PFSK-1 (cell line): ENCODE measurements at regions not wholly inside any gene's neighbourhood (a gene's known extent, or its start where the extent isn't known, plus 50 kb on each side); places are given as distances from the start of the nearest gene placed in this dataset.

Source experiments
- FOXP2 ChIP-seq: optimal IDR thresholded peaks from 2 replicates; pipeline ENCODE3; 2011; ENCODE audit warnings: borderline replicate concordance, control low read depth, inconsistent platforms; ENCODE audit not compliant: insufficient read depth; ENCODE audit errors: extremely low read length, extremely low read depth
- POLR2AphosphoS5 ChIP-seq: IDR thresholded peaks from 2 replicates; pipeline ENCODE4 v1.6.1; 2012; ENCODE audit warnings: low read depth, mild to moderate bottlenecking, control low read depth, low read length, moderate library complexity
- REST ChIP-seq, 2 experiments: IDR thresholded peaks; 2 replicates each; pipeline versions ENCODE4 v1.6.1 to v1.8.0; 2011 to 2012; ENCODE audit warnings: low read depth in 2 of 2, low read length in 2 of 2, control low read depth in 1 of 2, inconsistent platforms in 1 of 2, mild to moderate bottlenecking in 1 of 2, moderate library complexity in 1 of 2; ENCODE audit not compliant: insufficient read depth in 1 of 2
- SIN3A ChIP-seq: IDR thresholded peaks from 2 replicates; pipeline ENCODE4 v1.6.1; 2012; ENCODE audit warnings: mild to moderate bottlenecking, low read length, moderate library complexity, borderline replicate concordance; ENCODE audit not compliant: insufficient read depth
- TAF1 ChIP-seq: IDR thresholded peaks from 2 replicates; pipeline ENCODE4 v1.6.1; 2012; ENCODE audit warnings: low read length, control low read depth, borderline replicate concordance; ENCODE audit not compliant: insufficient read depth

GRCh38 chr5:17802256-17802655 is 168.0 kb downstream of the TAF11L14 start:
- TF ChIP-seq SIN3A (no peak), REST (IDR thresholded peaks at IDR 0.05; ENCODE audit: insufficient read depth in 1 of 2, low read depth in 2 of 2, low read length in 2 of 2) (no peak), POLR2AphosphoS5 (no peak), TAF1 (no peak), FOXP2 (no peak)

- TF ChIP-seq TAF1 (no peak), SIN3A (no peak), POLR2AphosphoS5 (no peak), FOXP2 (no peak), REST (IDR thresholded peaks at IDR 0.05; ENCODE audit: insufficient read depth in 1 of 2, low read depth in 2 of 2, low read length in 2 of 2) (no peak)
Measured at GRCh38 chr5:17803971-17804370, 169.7 kb downstream of the TAF11L14 start.

GRCh38 chr5:17805227-17805825 is 171.1 kb downstream of the TAF11L14 start:
- no peak for TF ChIP-seq POLR2AphosphoS5
- TF ChIP-seq FOXP2, result no peak
- no peak for TF ChIP-seq REST (IDR thresholded peaks at IDR 0.05; ENCODE audit: insufficient read depth in 1 of 2, low read depth in 2 of 2, low read length in 2 of 2)
- no peak for TF ChIP-seq TAF1
- no peak for TF ChIP-seq SIN3A

GRCh38 chr5:17806818-17807468 is 172.7 kb downstream of the TAF11L14 start:
- TF ChIP-seq REST (IDR thresholded peaks at IDR 0.05; ENCODE audit: insufficient read depth in 1 of 2, low read depth in 2 of 2, low read length in 2 of 2) (no peak), FOXP2 (no peak), POLR2AphosphoS5 (no peak), SIN3A (no peak), TAF1 (no peak)
